OCI-LY3 (cell line): ENCODE measurements at regions not wholly inside any gene's neighbourhood (a gene's known extent, or its start where the extent isn't known, plus 50 kb on each side); places are given as distances from the start of the nearest gene placed in this dataset.

Source experiments
- H2AFZ ChIP-seq: fragments of 200-600, 300-600 bp; shearing (Covaris generic); 2 replicates; pipeline ENCODE4 v1.6.0; 2014; ENCODE audit warnings: antibody characterized with exemption, low read depth, low read length
- H3K27ac ChIP-seq: fragments of 200-600, 300-600 bp; sonication (generic); 2 replicates; pipeline ENCODE4 v1.5.1; 2014; ENCODE audit warnings: mild to moderate bottlenecking, low read length, moderate library complexity, mixed read lengths
- H3K27me3 ChIP-seq: fragments of 200-600, 300-600 bp; sonication (generic); 2 replicates; pipeline ENCODE4 v1.6.1; 2014; ENCODE audit warnings: low read depth, low read length, mixed read lengths
- H3K36me3 ChIP-seq: fragments of 200-600, 300-600 bp; sonication (generic); replicated peaks from 2 replicates; pipeline ENCODE3; 2014; ENCODE audit warnings: low read depth, low read length, mixed read lengths
- H3K4me1 ChIP-seq: fragments of 300-600, 200-600 bp; sonication (generic); 2 replicates; pipeline ENCODE4 v1.6.1; 2014; ENCODE audit warnings: low read length, mixed read lengths
- H3K4me2 ChIP-seq: fragments of 200-600, 300-600 bp; sonication (generic); 2 replicates; pipeline ENCODE4 v1.6.1; 2014; ENCODE audit warnings: low read length, mixed read lengths
- H3K4me3 ChIP-seq: fragments of 300-600, 200-600 bp; sonication (generic); 2 replicates; pipeline ENCODE4 v1.5.1; 2014; ENCODE audit warnings: antibody characterized with exemption, mild to moderate bottlenecking, low read length, moderate library complexity
- H3K79me2 ChIP-seq: fragments of 300-600, 200-600 bp; shearing (Covaris generic); 2 replicates; pipeline ENCODE4 v1.6.1; 2014; ENCODE audit warnings: mild to moderate bottlenecking, low read length, mixed read lengths
- H3K9ac ChIP-seq: fragments of 300-600, 200-600 bp; shearing (Covaris generic); 2 replicates; pipeline ENCODE4 v1.6.0; 2014; ENCODE audit warnings: mild to moderate bottlenecking, low read length, moderate library complexity
- H3K9me3 ChIP-seq: fragments of 200-600, 300-600 bp; shearing (Covaris generic); 2 replicates; pipeline ENCODE4 v1.6.1; 2014; ENCODE audit warnings: low read length, mixed read lengths; ENCODE audit not compliant: insufficient read depth
- H4K20me1 ChIP-seq: fragments of 200-600, 300-600 bp; sonication (generic); 2 replicates; pipeline ENCODE4 v1.6.1; 2016; ENCODE audit warnings: low read length, mixed read lengths; ENCODE audit not compliant: insufficient read depth
- CTCF ChIP-seq: fragments of 200-600, 300-600 bp; sonication (generic); IDR thresholded peaks from 2 replicates; pipeline ENCODE4 v1.5.1; 2014; ENCODE audit warnings: antibody characterized with exemption, low read length, low read depth
- EZH2phosphoT487 ChIP-seq: fragments of 200-600 bp; shearing (Covaris generic); IDR thresholded peaks from 2 replicates; pipeline ENCODE4 v1.6.1; 2018; ENCODE audit warnings: antibody characterized with exemption, mixed run types, low read depth

- Histone ChIP-seq H3K4me2 (no peak overlapping the region), H3K9ac (no peak overlapping the region), H3K79me2 (no peaks in the 10 kb centered on the region), H3K9me3 (no peaks in the 10 kb centered on the region), H2AFZ (no peak overlapping the region), H3K36me3 (no peaks in the 10 kb centered on the region), H3K27me3 (no peaks in the 10 kb centered on the region), H3K27ac (no peak overlapping the region), H4K20me1 (no peaks in the 10 kb centered on the region), H3K4me1 (no peaks in the 10 kb centered on the region), H3K4me3 (no peak overlapping the region)
- TF ChIP-seq CTCF = no peak
- no peak for TF ChIP-seq EZH2phosphoT487
These were observed 486.0 kb upstream of the LRRN3 start for GRCh38 chr7:110604885-110605284.

- Histone ChIP-seq H3K27ac (no peak overlapping the region), H3K9me3 (no peaks in the 10 kb centered on the region), H3K4me1 (no peaks in the 10 kb centered on the region), H4K20me1 (no peaks in the 10 kb centered on the region), H3K79me2 (no peaks in the 10 kb centered on the region), H3K4me2 (no peak overlapping the region), H3K36me3 (no peaks in the 10 kb centered on the region), H3K27me3 (no peaks in the 10 kb centered on the region), H3K4me3 (no peak overlapping the region), H3K9ac (no peak overlapping the region), H2AFZ (no peak overlapping the region)
- TF ChIP-seq EZH2phosphoT487 (no peak), CTCF (no peak)
These were observed 483.7 kb upstream of the LRRN3 start for GRCh38 chr7:110607050-110607857.

- Histone ChIP-seq H3K4me1 (no peaks in the 10 kb centered on the region), H3K4me2 (no peak overlapping the region), H3K36me3 (no peaks in the 10 kb centered on the region), H3K9me3 (no peaks in the 10 kb centered on the region), H3K27me3 (no peaks in the 10 kb centered on the region), H3K4me3 (no peak overlapping the region), H3K9ac (no peak overlapping the region), H3K79me2 (no peaks in the 10 kb centered on the region), H2AFZ (no peak overlapping the region), H4K20me1 (no peaks in the 10 kb centered on the region), H3K27ac (no peak overlapping the region)
- TF ChIP-seq EZH2phosphoT487 = no peak
- TF ChIP-seq CTCF = no peak
These were observed 481.6 kb upstream of the LRRN3 start for GRCh38 chr7:110609336-110609735.

GRCh38 chr7:110612680-110613079, 478.2 kb upstream of the LRRN3 start:
- Histone ChIP-seq H3K4me2 (no peak overlapping the region), H3K79me2 (no peaks in the 10 kb centered on the region), H3K27me3 (no peaks in the 10 kb centered on the region), H4K20me1 (no peaks in the 10 kb centered on the region), H3K9ac (no peak overlapping the region), H3K9me3 (no peaks in the 10 kb centered on the region), H3K4me3 (no peak overlapping the region), H3K36me3 (no peaks in the 10 kb centered on the region), H3K4me1 (no peaks in the 10 kb centered on the region), H3K27ac (no peak overlapping the region), H2AFZ (no peak overlapping the region)
- TF ChIP-seq CTCF = no peak
- TF ChIP-seq EZH2phosphoT487 = no peak
